ENCODE measurements at regions not wholly inside any gene's neighbourhood (a gene's known extent, or its start where the extent isn't known, plus 50 kb on each side); places are given as distances from the start of the nearest gene placed in this dataset.
"Not testable (repeated sequence)": the region's sequence is repeated elsewhere in the genome, so short reads cannot be mapped to it uniquely, and the experiment has no call there.

DNA sequence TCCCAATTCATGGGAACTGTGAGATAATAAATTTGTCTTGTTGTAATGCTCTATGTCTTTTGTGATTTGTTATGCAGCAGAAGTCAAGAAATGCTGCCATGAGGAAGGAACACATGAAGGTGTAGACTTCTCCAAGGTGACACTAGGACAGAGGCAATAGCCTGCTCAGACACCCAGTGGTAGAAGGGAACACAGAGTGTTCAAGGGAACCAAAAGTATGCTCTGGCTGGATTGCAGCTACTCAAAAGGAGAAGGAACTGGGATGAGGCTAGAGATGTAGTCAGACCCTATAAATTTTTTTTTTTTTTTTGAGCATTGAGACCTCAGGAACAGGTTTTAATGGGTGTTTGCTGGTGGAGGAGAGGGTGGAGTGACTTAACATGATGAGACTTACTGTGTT lies 232.5 kb downstream of the PARP8 start:
- no peak overlapping the region for H3K4me3 ChIP-seq (ENCODE audit: low read depth, low read length)

DNA sequence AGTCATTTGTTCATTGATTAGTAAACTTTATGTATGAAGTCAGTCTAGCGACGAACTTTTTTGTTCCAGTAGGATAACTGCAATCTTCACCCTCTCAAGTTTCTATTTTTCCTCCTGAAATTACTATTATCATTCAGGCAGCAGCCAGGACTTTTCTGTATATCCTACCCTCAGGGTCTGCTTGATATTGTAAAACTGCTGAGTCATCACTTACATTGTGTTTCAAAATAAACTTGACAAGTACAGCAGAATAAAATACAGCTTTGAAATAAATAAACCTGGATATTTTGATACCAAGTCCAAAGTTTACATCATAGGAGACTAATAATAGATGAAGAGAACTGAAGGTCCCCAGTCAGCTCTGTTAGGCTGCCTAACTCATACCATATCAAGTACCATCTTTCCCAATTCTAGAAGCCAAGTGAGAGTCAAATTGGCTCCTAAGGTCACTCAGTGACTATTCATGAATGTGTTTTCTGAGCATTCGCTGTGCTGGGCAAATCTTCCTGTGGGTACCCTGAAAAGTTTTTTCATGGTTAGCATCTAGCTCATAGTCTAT lies 234.6 kb downstream of the PARP8 start:
- H3K4me3 ChIP-seq (ENCODE audit: low read depth, low read length), result no peak overlapping the region

DNA sequence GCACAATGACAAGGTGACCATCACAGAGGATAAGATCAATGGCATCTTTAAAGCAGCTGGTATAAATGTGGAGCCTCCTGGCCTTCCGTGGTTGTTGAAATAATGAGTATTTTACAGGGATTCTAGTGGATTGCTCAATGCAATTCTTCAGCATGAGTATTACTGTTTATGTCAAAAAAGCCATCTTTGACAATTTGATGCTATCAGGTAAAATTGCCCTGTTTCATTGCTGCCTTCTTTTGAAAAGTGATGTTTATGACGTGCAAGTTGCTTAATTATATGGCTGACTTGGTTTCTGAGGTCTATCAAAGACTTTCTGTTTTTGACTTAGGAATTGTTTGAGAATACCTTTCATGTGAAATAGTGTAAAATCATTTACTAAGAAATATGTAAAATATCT lies 237.2 kb downstream of the PARP8 start:
- H3K4me3 ChIP-seq (ENCODE audit: low read depth, low read length), result no peak overlapping the region

DNA sequence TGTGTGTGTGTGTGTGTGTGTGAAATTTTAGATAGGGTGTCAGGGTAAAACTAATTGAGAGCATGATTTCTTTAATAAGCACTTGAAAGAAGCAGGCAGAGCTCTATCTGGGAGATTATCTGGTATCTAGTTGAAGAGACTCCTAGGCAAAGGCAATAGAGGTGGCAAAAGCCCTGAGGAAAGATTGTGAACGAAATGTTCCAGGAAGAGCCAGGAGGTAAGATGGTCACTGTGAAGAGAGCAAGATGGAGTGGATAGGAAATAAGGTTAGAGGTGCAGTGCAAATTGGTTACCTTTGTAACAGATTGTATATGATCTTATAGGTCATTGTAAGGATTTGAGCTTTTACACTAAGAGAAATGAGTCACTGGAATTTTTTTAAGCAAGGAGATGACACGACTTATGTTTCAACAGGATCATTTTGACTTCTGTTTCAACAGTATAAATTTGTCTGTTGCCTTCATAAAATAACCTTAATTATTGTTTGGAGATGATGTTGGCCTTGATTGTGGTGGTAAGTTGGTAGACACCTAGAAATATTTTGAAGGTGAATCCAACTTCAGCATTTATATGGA lies 239.6 kb downstream of the PARP8 start:
- no peak overlapping the region for H3K4me3 ChIP-seq (ENCODE audit: low read depth, low read length)

DNA sequence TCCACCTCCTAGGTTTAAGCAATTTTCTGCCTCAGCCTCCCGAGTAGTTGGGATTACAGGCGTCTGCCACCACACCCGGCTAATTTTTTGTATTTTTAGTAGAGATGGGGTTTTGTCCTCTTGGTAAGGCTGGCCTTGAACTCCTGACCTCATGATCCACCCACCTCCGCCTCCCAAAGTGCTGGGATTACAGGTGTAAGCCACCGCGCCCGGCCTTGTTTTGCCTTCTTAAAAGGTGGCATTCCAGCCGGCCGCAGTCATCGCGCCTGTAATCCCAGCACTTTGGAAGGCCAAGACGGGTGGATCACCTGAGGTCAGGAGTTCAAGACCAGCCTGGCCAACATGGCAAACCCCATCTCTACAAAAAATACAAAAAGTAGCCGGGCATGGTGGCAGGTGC lies 253.7 kb downstream of the PARP8 start:
- not testable (repeated sequence) for H3K4me3 ChIP-seq (ENCODE audit: low read depth, low read length)

DNA sequence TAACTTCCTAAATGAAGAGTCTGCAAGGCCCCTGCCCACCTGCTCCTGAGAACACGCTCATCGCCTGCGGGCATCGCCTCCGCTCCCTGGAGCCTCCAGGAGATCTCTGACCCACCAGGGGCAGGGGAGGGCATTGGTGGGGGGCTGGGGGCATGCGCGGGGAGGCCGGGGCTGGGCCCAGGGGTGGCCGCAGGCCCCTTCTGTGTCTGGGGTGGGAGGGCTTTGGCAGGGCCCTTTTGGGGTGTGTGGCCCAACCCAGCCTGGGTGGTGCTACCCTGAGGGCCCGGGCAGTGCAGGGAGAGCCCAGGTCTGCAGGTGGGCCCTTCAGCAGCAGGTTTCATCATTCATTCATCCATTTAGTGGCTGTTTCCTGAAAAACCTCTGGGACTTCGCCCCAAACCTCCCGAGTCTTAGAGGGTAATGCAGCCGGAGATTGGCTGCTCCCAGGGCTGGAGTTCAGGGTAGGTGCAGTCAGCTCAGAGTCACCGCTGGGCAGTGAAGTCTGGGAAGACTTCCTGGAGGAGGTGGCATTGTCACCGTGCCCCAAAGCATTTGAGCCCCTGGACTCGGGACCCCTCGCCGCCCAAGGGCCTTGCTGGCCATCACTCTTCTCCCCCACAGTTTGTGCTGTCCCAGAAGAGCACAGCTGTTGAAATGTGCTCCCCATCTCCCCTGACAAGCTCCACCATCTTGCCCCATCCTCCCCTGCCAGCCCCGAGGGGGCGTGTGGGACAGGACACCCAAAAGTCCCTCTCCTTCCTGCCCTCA lies 255.1 kb downstream of the PARP8 start:
- H3K4me3 ChIP-seq (ENCODE audit: low read depth, low read length), result no peak overlapping the region

DNA sequence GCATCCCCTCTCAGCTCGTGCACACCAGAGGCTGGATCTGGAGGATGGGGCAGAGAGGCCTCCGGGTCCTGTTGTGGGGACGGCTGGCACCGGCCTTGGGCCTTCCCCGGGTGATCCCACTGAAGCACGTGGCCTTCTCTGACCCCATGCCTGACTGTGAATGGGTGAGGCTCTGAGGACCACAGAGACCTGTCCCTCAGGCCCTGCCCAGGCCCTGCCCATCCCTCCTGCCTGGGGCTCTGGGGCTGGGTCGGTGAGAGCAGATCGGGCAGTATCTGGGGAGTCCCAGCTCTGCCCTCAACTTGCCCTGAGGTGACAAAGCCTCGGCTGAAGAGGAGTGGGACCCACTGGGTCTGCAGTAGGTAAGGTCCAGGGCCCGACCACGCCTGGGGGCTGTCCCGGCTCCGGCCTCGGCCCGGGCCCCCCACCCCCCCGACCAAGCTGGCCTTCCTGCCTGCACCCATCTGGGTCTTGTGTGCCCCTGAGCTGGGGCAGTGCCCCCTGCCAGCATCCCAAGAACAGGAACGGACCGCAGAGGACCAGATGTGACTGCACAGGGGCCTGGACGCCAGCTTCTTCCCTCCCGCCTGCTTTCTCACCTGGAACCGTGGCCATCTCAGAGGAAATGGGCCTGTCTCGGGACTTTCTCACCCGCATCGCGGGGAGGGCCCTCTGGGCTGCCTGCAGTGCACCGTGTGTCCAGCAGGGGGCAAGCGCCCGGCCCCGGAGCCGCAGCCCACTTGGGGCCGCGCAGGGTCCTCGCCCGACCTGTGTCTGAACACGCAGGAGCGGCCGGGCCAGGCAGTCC lies 255.9 kb downstream of the PARP8 start:
- H3K4me3 ChIP-seq (ENCODE audit: low read depth, low read length), result not testable (repeated sequence)

DNA sequence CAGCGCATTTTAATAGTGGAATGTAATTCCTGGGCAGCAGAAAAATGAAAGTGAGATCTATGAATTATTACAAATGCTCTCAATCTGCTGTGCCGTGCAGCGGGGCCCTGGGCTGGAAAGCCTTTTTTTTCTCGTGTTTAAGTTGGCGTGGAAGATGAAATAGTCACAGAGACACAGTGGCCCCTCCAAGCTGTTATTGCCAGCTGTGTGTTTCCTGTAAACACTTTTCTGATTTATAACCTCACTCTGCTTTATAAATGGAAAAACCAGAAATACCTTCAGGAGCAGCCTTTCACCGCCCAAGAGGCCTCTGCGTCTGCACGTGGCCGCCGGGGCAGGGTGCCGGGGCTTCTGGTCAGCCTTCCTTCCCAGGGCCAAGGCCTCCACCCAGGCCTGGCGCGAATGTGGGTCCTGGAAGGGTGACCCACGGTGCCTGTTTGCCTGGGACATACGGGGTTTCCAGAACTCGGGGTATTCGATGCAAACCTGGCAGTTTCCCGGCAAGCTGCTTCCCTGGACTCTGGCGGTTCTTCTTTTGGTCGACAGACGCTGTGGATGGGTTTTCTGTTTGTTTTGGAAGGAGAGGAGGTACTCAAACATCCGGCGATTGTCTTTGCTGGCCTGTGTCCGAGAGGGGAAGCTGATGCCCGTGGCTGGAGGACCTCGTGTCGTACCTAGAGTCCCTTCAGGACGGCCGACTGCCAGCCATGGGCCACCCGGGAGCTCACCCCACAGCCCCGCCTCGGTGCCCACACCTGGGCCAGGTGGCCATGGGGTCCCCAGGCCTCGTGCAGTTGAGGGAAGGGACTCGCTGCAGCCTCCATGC lies 256.7 kb downstream of the PARP8 start:
- no peak overlapping the region for H3K4me3 ChIP-seq (ENCODE audit: low read depth, low read length)

DNA sequence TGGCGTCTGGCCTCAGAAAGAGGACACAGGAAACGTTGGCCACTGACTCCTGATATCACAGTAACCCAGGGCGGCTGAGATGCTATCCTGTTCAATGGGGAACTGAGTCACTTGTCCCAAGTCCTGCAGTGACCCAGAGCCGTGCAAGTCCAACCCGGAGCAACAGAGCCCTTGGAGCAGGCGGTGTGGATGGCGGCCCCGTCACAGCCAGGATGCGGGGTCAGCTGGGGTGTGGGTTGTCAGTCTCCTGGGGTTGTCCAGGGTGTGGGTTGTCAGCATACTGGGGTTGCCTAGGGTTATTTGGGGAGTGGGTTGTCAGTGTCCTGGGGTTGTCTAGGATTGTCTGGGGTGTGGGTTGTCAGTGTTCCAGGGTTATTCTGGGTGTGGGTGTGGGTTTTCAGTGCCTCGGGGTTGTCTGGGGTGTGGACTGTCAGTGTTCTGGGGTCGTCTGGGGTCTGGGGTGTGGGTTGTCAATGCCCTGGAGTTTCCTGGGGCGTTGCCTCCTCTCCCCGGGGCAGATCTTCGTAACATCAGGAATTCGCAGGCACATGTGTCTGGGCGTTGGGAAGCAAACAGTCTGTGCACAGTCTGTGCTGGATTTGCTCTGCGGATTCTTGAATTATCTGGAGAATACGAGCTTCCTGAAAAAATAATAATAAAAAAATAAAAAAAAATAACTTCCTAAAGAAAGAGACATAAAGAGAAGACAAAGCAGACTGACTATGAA lies 257.5 kb downstream of the PARP8 start:
- no peak overlapping the region for H3K4me3 ChIP-seq (ENCODE audit: low read depth, low read length)

DNA sequence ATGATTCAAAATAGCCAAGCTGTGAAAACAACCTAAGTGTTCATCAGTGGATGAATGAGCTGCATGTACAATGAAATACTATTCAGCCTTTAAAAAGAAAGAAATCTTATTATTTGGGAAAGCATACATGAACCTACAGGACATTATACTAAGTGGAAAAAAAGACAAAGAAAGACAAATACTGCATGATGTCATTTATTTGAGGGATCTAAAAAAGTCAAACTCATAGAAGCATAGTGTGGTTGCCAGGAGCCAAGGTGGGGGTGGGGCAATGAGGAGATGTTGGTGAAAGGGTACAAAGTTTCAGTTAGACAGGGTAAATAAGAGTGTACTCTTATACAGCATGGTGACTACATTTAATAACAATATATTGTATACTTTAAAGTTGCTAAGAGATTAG lies 261.5 kb downstream of the PARP8 start:
- no peak overlapping the region for H3K4me3 ChIP-seq (ENCODE audit: low read depth, low read length)

DNA sequence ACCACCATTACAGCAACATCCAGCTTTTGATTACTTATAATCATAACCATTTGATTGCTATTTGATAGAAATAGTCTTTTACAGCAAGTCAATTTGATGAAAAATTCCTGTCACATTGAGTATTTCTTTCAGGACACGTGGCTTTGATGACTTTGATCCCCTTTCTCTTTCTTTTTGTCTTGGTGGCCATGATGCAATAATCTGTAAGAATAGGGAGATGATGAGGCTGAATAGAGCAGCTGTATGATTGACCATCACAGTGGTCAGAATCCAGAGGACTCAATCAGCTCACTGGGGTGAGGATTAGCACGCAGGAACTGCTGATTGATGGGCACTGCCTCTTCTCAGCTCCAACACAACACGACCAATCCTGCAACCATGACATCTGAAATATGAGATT lies 262.7 kb downstream of the PARP8 start:
- H3K4me3 ChIP-seq (ENCODE audit: low read depth, low read length), result no peak overlapping the region

DNA sequence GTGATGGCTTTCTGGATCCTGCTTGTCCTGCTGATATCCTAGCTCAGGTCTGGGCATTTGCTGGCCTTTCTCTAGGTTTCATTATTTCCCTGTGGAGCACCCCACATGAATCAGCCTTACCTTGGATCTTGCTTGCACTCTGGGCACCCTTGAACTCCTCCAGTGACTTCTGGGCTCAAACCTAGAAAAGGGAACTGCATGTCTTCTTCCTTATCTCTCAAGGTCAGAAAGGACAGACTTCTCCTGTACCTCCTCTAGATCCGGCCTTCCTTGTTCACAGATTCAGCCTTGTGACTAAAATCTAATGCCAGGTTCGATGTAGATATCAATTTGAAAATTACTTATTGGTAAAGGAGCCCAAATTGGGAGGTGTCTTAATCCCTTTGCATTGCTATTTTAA lies 267.9 kb downstream of the PARP8 start:
- no peak overlapping the region for H3K4me3 ChIP-seq (ENCODE audit: low read depth, low read length)

DNA sequence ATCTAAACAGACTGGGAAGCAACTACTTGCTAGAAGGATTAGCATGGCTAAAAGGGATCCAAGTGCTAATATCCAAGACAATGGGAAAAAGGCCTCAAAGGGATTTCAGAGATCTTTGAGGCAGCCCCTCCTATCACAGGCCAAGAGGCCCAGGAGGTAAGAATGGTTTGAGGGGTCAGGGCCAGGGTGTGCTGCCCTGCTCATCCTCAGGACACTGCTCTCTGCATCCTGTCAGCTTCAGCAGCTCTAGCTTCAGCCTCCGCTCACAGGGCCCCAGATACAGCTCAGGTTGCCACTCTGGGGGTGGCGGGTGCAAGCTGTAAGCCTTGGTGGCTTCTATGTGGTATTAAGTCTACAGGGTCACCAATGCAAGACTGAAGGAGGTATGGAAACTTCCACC lies 278.7 kb downstream of the PARP8 start:
- no peak overlapping the region for H3K4me3 ChIP-seq (ENCODE audit: low read depth, low read length)

DNA sequence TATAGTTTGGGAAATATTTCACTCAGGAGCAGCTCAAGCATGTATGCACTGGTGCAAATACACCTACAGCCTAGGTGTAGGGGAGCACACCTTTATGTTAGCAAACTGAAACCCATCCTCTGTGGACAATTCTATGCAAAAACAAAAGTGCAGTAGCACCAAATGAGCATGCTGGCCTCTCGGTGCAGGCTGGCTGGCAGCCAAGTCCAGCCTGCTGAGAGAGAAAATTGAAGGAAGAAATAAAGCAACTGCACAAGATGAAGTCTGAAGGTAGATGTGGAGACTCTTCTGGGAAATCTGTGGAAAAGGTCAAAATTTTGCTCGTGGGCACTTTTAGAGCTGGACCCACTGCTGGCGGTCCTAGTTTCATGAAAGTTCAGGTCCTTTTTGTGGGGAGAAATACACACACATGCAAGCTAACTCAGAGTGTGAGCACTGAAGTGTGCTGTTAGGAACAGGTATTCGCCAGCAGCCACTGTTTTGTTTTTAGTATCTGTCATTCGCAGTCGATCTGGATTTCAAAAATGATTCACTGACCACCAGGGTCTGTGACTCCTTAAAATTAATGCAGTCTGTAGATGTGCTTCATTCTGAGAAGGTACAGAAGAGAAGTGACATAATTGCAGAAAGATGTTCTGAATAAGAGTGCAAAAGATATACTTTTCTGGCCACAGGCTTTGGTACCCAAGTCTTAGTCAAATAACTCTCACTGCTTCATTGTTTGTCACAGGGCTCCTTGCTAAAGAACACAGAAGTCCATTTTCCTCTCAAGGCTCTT lies 281.7 kb downstream of the PARP8 start:
- no peak overlapping the region for H3K4me3 ChIP-seq (ENCODE audit: low read depth, low read length)

DNA sequence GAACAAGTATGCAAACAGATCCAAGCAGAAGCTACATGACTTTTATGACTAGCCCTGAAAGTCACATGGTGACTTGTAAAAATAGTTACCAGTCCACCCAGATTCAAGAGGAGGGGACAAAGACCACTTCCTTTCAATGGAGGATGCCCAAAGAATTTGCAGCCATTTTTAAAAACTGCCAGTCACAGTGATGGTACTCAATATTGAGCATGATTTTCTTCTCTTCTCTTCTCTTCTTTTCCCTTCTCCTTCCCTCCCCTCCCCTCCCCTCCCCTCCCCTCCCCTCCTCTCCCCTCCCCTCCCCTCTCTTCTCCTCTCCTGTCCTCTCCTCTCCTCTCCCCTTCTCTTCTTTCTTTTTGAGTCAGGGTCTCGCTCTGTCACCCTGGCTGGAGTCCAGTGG lies 286.9 kb downstream of the PARP8 start:
- no peak overlapping the region for H3K4me3 ChIP-seq (ENCODE audit: low read depth, low read length)

DNA sequence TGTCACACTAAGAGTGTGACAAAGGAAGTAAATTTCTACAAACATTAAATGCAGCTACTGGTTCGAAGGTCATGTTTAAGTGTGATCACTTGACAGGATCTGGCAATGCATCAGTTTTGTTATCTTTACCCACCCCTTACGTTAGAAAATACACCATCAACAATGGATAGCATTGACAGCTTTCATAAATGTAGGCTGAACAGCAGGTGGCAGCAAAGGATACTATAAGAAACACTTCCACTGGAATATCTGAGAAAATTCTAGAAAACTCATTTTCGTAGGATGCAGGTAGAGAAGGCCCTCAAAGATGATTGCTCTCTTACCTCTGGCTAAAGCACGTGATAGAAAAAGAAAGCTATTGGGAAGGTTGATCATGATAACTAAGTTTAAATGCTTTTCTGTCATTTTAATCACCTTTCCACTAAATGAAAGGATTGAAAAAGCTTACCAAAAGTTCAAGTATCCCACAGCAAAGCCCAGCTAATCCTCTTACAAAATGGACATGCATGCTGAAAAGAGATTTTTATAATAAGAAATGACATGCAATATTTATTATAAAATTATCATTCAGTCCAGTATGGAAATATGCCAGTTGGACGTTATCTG lies 292.5 kb downstream of the PARP8 start:
- no peak overlapping the region for H3K4me3 ChIP-seq (ENCODE audit: low read depth, low read length)

DNA sequence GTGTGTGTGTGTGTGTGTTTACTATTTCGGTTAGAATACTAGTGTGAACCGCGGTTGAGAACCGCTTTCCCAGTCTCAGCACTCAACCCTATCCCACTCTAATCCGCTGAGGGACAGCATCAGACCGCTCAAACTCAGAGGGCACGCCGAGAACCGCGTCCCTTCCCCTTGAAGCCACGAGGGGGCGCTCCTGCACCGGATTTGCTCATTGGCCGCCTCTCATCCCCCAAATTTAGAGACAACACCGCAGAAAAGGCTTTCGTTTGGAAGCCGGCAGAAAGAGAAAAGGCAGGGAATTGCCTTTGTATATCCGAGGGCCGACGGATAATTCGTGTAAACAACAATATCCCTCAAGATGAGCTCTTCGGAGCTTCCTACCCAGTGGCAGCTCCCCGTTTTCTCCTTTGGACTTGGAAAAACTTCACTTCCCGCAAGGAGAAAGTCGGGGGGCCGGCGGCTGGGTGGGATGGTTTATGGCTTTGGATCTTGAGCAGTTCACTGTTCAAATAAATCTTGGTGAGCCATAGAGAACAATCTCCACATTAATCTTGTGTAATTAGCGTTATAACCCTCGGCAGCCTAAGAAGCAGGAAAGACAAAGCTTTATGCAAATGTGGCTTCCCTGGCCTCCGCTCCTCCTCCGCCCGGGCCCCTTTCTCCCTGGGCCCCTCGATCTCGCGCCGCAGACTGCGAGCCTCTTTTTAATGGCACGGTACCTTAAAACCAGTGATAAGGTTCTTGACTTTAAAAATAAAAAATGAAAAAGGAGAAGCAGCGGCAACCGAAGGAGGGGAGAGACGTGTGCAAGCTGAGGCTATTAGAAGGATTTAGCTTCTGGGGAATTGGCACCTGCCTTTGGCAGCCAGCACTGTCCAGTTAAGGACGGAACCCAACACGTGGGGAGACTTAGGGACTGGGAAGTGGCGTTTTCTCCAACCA lies 296.8 kb downstream of the PARP8 start:
- peak overlapping the region; percentile 29 for H3K4me3 ChIP-seq (ENCODE audit: low read depth, low read length)

All from iPS-11a (cell line).